ENCODE measurements at regions not wholly inside any gene's neighbourhood (a gene's known extent, or its start where the extent isn't known, plus 50 kb on each side); places are given as distances from the start of the nearest gene placed in this dataset.
"Not testable (repeated sequence)": the region's sequence is repeated elsewhere in the genome, so short reads cannot be mapped to it uniquely, and the experiment has no call there.

- no peak for TF ChIP-seq CTCF (IDR thresholded peaks at IDR 0.05)
- Mint-ChIP-seq H3K9me3 (ENCODE audit: low read depth) (no peaks in the 10 kb centered on the region), H3K27me3 (ENCODE audit: low read depth) (peaks cover 1% of the 10 kb centered on the region), H3K4me1 (ENCODE audit: low read depth) (no peaks in the 10 kb centered on the region), H3K36me3 (ENCODE audit: low read depth) (no peaks in the 10 kb centered on the region), H3K27ac (ENCODE audit: unreplicated experiment) (no peak overlapping the region), H3K4me3 (ENCODE audit: unreplicated experiment) (no peak overlapping the region)
- DNase-seq (ENCODE audit: low spot score) = no peak
Measured at GRCh38 chr6:119758385-119758784, 408.8 kb upstream of the MAN1A1 start.

DNA sequence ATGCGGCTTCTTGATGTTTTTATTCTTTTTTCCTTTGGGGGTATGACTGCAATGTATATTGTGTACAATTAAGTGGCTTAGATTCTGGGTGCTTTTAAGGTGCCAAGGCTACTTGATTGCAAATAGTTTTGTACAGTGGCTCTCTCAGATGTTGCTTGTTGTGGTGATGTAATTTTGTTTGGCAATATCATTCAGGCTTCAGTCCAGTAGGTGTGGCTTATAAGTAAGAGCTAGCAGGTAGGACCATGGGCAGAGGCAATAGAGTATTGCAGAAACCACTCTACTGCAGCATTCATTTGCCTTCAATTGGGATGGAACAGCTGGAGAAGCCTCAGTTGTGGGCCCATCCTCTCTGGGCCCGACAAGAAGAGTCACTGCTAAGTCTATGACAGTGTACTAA is 407.9 kb upstream of the MAN1A1 start:
- H3K27ac Mint-ChIP-seq (ENCODE audit: unreplicated experiment) = no peak overlapping the region
- no peaks in the 10 kb centered on the region for H3K4me1 Mint-ChIP-seq (ENCODE audit: low read depth)
- TF ChIP-seq CTCF (IDR thresholded peaks at IDR 0.05) = no peak
- H3K36me3 Mint-ChIP-seq (ENCODE audit: low read depth) = no peaks in the 10 kb centered on the region
- no peak for DNase-seq (ENCODE audit: low spot score)
- peaks cover 4% of the 10 kb centered on the region for H3K27me3 Mint-ChIP-seq (ENCODE audit: low read depth)
- no peak overlapping the region for H3K4me3 Mint-ChIP-seq (ENCODE audit: unreplicated experiment)
- H3K9me3 Mint-ChIP-seq (ENCODE audit: low read depth) = no peaks in the 10 kb centered on the region

DNA sequence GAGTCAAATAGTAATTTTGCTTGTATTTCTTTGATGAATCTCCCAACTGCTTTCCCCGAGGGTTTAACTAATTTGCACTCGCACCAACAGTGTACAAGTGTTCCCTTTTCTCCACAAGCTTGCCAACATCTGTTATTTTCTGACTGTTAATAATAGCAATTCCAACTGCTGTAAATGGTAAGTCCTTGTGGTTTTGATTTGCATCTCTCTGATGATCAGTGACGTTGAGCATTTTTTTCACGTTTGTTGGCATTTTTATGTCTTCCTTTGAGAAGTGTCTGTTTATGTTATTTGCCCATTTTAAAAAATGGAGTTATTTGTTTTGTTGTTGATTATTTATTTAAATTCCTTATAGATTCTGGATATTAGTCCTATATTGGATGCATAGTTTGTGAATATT is 399.8 kb upstream of the MAN1A1 start:
- no peaks in the 10 kb centered on the region for H3K36me3 Mint-ChIP-seq (ENCODE audit: low read depth)
- peaks cover 24% of the 10 kb centered on the region for H3K9me3 Mint-ChIP-seq (ENCODE audit: low read depth)
- DNase-seq (ENCODE audit: low spot score) = no peak
- no peak for TF ChIP-seq CTCF (IDR thresholded peaks at IDR 0.05)
- H3K4me3 Mint-ChIP-seq (ENCODE audit: unreplicated experiment) = no peak overlapping the region
- H3K4me1 Mint-ChIP-seq (ENCODE audit: low read depth) = no peaks in the 10 kb centered on the region
- H3K27me3 Mint-ChIP-seq (ENCODE audit: low read depth) = peaks cover 12% of the 10 kb centered on the region
- no peak overlapping the region for H3K27ac Mint-ChIP-seq (ENCODE audit: unreplicated experiment)

- Mint-ChIP-seq H3K9me3 (ENCODE audit: low read depth) (peaks cover 24% of the 10 kb centered on the region), H3K27me3 (ENCODE audit: low read depth) (peaks cover 15% of the 10 kb centered on the region)
- H3K4me3 Mint-ChIP-seq (ENCODE audit: unreplicated experiment); H3K36me3 Mint-ChIP-seq (ENCODE audit: low read depth); DNase-seq (ENCODE audit: low spot score); H3K4me1 Mint-ChIP-seq (ENCODE audit: low read depth); H3K27ac Mint-ChIP-seq (ENCODE audit: unreplicated experiment): not testable (repeated sequence)
Measured at GRCh38 chr6:119748535-119748934, 399.0 kb upstream of the MAN1A1 start.

DNA sequence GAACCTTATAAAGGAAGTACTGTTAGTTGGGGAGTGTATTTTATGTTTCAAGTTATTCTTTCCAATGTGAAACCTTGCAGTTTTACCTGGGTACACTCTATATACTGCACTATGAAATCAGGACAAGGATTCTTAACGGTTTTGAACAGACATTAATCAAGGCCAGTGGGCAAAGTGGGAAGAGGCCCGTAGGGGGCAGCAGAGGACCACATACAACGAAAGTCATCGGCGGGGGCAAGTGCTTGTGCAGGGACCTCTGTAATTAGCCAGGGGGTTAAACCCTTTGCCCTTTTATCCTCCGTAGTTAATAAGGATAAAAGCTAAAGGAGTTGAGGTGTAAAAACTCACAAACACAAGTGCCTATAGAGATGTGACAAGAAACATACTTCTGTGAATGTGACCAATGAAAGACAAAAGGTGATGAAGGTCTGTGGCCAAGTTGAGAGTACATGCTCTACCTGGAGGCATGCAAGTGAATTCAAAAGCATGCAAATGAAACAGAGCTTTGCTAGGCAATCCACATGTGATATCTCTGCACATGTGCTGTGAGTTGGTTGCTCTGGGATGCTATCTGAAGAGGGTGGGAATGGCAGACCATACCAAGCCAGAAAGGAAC is 392.7 kb upstream of the MAN1A1 start:
- no peak for DNase-seq (ENCODE audit: low spot score)
- peak; percentile 80 for TF ChIP-seq CTCF (IDR thresholded peaks at IDR 0.05)
- H3K4me3 Mint-ChIP-seq (ENCODE audit: unreplicated experiment) = no peak overlapping the region
- H3K27me3 Mint-ChIP-seq (ENCODE audit: low read depth) = peaks cover 32% of the 10 kb centered on the region
- H3K36me3 Mint-ChIP-seq (ENCODE audit: low read depth) = no peaks in the 10 kb centered on the region
- H3K27ac Mint-ChIP-seq (ENCODE audit: unreplicated experiment) = no peak overlapping the region
- H3K4me1 Mint-ChIP-seq (ENCODE audit: low read depth) = no peaks in the 10 kb centered on the region
- no peaks in the 10 kb centered on the region for H3K9me3 Mint-ChIP-seq (ENCODE audit: low read depth)

- Mint-ChIP-seq H3K27ac (ENCODE audit: unreplicated experiment) (no peak overlapping the region), H3K9me3 (ENCODE audit: low read depth) (no peaks in the 10 kb centered on the region), H3K27me3 (ENCODE audit: low read depth) (peaks cover 49% of the 10 kb centered on the region), H3K36me3 (ENCODE audit: low read depth) (no peaks in the 10 kb centered on the region), H3K4me3 (ENCODE audit: unreplicated experiment) (no peak overlapping the region), H3K4me1 (ENCODE audit: low read depth) (no peaks in the 10 kb centered on the region)
- no peak for TF ChIP-seq CTCF (IDR thresholded peaks at IDR 0.05)
- DNase-seq (ENCODE audit: low spot score) = no peak
Measured at GRCh38 chr6:119739769-119740168, 390.2 kb upstream of the MAN1A1 start.

Data from chondrocyte (in vitro differentiated cells).